ENCODE measurements at regions not wholly inside any gene's neighbourhood (a gene's known extent, or its start where the extent isn't known, plus 50 kb on each side); places are given as distances from the start of the nearest gene placed in this dataset.

GRCh38 chr5:93297116-93297515 lies 283.9 kb downstream of the NR2F1-AS1 start:
- TF ChIP-seq, protein P1, sequence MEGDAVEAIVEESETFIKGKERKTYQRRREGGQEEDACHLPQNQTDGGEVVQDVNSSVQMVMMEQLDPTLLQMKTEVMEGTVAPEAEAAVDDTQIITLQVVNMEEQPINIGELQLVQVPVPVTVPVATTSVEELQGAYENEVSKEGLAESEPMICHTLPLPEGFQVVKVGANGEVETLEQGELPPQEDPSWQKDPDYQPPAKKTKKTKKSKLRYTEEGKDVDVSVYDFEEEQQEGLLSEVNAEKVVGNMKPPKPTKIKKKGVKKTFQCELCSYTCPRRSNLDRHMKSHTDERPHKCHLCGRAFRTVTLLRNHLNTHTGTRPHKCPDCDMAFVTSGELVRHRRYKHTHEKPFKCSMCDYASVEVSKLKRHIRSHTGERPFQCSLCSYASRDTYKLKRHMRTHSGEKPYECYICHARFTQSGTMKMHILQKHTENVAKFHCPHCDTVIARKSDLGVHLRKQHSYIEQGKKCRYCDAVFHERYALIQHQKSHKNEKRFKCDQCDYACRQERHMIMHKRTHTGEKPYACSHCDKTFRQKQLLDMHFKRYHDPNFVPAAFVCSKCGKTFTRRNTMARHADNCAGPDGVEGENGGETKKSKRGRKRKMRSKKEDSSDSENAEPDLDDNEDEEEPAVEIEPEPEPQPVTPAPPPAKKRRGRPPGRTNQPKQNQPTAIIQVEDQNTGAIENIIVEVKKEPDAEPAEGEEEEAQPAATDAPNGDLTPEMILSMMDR (IDR thresholded peaks at IDR 0.05): no peak
- no peak for TF ChIP-seq POLR2A (IDR thresholded peaks at IDR 0.05)

Data from heart left ventricle (tissue), 13 donors.